ENCODE measurements at regions not wholly inside any gene's neighbourhood (a gene's known extent, or its start where the extent isn't known, plus 50 kb on each side); places are given as distances from the start of the nearest gene placed in this dataset.

DNA sequence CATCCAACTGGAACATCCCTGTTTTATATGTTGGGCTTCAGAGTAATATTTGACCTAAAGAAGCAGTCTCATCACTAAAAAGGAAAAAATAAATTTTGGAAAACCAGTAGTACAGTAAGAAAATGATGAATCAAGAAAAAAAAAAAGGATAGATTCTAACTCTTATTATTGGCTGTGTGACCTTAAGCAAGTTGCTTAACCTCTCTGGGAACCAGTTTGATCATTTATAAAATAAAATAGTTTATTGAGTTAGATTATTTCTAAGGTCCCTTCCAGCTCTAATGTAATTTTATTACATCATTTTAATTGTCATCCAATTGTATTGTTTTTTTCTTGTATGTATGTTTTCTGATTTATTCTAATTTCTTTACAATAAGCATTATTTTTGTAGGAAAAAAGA, 127.0 kb downstream of the PRELID2 start:
- DNase-seq (ENCODE audit: low spot score): no peak

DNA sequence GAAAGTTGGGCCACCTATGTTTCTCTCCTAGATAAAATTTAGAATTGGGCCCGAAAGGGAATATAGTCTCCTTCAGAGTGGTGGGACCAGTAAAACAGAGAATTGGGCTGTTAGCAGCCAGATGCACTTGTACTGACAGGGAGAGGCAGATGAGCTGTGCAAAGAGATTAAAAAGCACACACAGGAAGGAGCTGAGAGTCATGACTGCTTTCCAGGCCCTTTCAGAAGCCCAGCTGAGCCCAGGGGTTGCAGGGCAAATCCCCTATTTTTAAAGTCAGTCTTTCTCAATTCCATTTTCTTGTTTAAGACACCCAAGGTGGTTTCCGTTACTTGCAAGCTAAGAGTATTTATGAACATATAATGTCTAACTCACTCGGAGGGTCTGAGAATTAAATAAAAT, 130.4 kb downstream of the PRELID2 start:
- no peak for DNase-seq (ENCODE audit: low spot score)

DNA sequence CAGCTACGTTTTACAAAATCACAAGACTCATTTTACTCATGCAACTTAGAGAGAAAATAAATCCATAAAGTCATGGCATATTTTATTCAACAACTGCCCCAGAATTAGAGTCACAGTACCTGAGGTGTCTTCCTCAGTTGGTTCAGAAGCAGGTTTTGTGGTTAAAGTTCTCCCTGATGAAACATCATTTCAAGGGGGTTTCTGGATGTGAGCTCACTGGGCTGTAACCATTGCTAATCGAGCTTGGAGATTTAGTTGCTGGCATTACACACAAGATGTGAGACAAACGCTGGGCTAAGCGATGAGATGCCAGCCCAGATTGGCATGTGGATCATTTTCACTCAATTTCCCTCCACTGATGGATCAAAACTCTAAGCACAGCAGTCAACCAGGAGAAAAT, 131.3 kb downstream of the PRELID2 start:
- no peak for DNase-seq (ENCODE audit: low spot score)

DNA sequence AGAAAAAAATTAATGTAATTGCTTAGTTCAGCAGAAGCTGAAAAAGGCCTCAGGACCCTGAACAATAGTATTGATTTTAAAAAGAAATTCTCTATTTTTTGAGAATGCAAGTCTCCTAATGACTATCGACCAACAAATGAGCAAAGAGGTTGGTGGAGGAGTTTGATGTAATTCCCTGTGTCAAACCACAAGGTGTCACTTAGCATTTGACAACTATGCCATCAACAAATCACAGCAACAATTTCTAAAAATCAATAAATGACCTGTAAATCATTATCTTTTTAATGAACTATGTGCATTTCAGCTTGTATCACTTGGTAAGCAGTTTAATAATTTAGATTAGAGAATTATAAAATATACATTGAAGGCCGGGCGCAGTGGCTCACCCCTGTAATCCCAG, 133.7 kb downstream of the PRELID2 start:
- no peak for DNase-seq (ENCODE audit: low spot score)

DNA sequence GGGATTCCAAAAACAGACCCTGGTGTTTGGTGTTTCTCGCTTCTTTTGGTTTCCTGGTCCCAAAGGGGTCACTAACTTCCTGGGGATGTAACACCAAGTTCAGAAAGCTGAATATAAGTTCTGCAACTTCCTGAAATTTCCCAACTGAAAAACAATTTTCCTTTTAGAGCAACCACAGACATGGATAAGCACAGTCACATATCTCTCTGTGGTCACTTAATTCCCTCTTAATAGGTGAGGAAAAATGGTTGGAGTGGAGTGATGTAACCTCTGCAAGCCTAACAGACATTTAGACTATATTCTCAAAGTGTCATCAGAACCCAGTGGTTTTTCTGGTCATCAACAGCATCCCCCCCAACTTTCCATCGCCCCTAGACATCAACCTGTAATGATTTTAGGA, 135.3 kb downstream of the PRELID2 start:
- no peak for DNase-seq (ENCODE audit: low spot score)

DNA sequence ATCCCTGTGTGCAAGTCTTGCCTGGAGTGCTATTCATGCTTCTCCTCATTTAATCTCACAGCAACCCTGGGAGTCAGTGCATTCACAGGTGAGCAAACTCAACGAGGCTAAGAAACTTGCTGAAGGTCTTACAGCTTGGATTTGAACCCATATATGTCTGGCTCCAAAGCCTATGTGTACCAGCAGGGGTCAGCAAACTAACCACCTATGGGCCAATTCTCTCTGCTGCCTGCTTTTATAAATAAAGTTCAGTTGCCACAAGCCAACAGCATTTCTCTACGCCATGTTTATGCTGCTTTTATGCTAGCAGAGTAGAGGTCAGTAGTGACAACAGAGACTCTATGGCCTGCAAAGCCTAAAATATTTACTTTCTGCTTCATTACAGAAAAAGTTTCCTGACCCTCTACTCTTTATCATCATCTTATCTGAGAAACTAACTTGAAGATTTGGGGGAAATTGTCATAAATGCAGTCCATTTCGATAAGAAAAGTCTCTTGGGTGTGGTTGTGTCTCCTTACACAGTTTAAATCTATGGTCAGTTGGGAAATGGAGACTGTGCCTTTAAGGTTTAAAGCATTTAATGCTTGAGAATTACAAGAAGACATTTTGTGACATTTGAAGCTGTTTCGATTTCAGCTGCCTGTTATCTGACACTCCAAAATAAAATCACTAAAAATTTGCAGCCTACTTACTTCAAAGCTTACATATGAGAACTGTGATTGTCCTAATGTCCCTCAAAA, 137.7 kb downstream of the PRELID2 start:
- DNase-seq (ENCODE audit: low spot score): no peak

DNA sequence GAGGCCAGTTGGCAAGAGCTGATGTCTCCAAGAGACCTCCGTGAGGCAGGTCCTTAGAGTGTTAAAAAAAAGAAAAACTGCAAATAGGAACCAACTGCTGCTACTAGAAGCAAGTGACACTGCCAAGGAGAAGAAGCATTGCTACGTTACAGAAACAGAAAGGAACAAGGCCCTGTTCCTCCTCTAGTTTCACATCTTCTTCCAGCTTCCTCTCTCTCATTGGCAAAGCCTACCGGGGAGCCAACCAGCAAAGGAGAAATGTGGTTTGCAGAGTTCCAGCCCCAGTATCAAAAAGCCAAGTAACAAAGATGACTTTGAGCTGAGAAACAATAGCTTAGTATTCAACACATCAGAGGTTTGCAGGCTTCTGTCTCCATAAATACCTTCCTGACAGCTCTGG, 145.9 kb downstream of the PRELID2 start:
- DNase-seq (ENCODE audit: low spot score): no peak

DNA sequence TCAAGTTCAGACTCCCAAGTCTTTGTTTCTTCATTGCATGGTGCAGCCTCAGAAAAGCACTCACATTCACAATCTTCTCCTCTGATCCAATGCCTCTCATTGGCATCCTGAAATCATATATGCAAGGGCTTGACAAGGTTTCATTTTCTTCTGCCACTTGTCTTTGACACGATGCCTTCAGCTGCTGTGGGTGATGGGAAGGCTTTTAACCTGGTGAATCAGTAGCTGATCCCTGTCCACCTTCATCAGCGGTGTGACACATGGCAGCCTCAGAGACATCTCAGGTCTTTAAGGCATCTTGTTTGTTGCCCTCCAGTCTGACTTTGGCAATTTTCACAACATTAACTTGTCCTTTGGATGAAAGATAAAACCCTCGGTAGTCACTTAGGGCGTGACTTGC, 147.2 kb downstream of the PRELID2 start:
- DNase-seq (ENCODE audit: low spot score): no peak

DNA sequence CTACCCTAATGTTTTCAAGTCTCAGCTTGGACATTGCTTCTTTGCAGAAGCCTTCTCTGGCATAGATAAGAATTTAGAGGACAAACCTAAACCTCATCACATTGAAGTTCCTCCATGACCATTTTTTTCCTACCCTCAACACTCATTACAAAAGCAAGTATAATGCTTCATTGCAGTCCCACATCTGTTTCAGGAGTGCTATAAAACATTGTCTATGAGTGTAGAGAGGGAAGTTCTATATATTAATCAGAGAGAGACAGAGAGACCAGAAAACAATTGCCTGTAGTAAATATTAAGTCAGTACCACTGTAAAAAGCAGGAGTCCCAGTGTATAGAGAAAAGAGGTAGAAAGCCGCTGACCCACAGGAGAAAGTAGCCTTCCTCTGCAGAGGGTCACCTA, 149.7 kb downstream of the PRELID2 start:
- DNase-seq (ENCODE audit: low spot score): no peak

DNA sequence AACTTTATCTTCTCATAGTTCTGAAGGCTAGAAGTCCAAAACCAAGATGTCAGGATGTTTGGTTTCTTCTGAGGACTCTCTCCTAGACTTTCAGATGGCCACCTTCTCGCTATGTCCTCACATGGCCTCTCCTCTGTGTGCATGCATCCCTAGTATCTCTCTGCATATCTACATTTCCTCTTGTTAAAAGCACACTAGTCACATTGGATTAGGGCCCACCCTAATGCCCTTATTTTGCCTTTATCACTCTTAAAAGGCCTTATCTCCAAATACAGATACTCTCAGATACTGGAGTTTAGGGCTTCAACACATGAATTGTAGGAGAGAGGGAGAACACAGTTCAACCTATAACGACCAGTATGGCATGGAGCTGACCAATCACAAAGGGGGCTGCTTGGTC, 151.7 kb downstream of the PRELID2 start:
- DNase-seq (ENCODE audit: low spot score): no peak

DNA sequence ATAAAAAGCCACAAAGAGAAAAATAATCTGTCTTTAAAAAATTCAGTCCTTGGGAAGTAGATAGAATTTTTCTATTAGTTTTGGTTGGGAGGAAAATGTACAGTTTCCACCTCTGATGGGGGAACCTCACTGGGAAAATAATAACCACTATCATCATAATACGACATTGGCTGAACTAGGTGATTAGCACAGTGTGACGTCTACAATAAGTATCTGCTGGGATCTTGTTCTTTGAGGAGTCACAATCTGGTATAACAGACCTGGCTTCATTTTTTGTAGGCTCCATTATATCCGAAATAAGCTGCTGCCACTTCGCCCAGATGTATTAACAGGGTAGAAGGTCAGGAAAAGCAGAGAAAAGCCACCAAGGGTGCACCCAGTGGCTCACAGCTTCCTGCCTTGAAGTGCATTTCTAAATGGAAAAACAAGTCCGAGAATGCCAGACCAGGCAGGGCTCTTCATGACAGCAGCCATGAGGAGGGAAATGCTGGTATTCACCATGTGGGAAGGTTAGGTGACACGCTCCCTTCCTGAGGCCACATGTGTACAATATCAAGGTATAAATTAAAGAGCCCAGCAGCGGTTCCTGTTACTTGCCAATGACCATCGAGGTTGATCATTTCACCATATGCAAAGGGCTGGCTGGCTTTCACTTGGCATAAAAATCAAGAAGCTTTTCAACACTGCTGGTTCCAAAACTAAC, 152.8 kb downstream of the PRELID2 start:
- DNase-seq (ENCODE audit: low spot score): no peak

DNA sequence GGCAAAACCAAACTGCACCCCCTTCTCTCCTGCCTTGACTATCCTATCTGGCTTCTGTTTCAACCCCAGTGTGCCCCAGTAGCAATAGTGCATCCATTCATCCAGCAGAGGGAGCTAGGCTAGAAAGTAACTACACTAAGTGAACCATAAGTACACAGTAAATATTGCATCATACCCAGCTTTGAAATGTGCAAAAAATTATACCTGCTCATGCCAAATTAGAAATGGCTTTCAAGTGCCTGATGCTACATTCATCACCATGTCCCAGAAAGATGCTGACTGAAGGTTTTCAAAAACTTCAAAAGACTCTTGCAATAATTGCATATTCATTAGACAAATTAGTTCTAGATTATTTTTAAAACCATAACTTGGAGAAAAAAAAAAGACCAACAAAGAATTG, 153.5 kb downstream of the PRELID2 start:
- no peak for DNase-seq (ENCODE audit: low spot score)

DNA sequence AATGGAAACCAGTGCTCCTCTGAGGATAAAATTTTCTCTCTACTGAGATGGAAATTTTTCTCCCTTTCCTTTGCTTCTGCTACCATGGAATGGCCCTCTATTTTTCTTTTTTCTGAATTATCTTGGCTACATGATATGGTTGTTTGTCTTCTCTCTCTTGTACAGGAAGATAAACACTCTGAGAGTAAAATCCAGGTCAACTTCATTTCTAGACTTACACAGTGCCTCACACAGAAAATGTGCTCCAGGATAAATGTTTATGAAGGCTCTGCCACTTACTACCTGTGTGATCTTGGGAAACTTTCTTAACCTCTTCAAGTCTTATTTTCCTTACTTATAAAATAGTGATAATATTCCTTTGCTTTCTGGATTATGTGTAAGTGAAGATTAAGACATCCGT, 153.9 kb downstream of the PRELID2 start:
- no peak for DNase-seq (ENCODE audit: low spot score)

DNA sequence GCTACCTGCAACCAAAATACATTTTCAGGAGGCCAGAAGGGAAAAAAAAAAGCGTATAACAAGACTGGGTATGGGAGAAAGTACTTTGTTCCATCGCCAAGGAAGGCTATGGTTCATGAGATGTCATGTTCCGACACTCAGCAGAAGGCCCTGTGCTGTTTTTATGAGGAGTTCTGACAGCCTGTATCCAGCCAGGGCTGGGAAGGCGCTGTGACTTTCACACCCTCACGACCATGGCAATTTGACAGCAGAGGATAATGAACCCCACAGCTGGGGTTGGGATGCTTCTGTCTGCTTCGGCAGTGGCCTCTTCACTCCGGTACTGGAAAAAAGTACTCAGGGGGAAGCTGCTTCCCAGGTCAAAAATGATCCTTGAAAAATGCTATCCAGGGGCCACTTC, 154.4 kb downstream of the PRELID2 start:
- no peak for DNase-seq (ENCODE audit: low spot score)

DNA sequence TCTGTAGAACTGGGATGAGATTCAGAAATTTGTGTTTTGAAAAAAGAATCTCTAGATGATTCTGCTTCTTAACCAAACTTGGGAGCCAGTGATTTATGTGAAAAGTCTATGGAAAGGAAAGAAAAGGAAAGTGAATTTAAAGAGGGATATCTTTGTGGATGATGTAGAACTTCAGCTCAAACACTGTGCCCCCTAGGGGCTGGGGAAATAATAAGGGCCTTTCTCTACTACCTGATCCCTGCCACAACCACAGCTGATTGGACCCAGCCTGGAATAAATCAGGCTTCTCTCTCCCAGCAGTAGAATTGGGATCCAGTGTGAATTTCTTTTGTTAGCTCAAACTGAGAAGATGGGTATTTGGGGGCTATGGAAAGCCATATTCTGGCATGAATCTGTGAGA, 155.0 kb downstream of the PRELID2 start:
- no peak for DNase-seq (ENCODE audit: low spot score)

DNA sequence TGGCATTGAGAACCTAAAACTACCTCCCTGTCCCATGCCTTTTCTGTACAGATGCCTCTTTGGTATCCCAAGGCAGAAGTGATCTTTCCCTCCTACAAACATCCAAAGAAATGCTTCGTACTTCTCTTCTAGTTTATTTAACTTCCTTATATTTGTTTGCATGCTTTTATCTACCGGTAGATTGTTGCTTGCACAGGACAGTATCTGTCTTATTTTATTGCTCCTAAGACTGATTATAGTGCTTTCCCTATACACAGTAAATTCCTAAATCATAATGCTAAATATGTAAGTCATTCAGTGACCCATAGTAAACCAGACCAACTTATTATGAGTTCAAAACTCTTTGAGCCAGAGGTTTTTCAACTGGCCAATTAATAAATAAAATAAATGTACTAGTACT, 156.9 kb downstream of the PRELID2 start:
- no peak for DNase-seq (ENCODE audit: low spot score)

DNA sequence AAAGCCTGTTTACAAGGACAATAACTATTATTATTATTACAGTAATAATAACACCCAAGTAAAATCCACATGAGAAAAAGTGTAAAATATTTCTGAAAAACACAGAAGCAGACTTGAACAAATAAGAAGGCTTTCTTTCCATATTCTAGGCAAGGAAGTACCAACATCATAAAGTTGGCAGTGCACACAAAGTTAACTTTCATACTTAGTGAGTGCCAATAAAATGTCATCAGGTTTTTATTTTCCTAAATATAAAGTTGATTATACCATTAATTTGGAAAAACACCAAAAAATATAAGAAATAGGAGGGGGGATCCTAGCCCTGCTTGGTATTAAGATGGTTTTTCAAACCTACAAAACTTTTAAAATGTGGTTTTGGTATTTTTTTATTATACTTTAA, 161.4 kb downstream of the PRELID2 start:
- no peak for DNase-seq (ENCODE audit: low spot score)

DNA sequence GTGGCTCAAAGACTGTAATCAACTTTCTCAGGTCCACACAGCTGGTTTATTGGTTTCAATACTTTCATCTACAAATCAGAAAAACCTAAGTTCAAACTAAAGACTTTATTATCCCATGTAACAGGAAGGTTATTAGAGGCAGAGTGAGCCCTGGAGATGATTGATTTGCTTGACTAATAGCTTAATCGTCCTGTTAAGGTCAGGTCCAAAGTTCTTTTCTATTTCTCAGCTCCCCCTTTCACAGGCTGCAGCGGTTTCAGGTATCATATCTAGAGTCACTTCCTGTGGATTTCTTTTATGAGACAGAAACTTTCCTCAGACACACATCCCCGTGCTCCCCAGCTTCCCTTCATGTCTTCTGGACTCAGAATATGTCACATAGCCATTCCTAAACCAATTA, 166.4 kb downstream of the PRELID2 start:
- DNase-seq (ENCODE audit: low spot score): no peak

DNA sequence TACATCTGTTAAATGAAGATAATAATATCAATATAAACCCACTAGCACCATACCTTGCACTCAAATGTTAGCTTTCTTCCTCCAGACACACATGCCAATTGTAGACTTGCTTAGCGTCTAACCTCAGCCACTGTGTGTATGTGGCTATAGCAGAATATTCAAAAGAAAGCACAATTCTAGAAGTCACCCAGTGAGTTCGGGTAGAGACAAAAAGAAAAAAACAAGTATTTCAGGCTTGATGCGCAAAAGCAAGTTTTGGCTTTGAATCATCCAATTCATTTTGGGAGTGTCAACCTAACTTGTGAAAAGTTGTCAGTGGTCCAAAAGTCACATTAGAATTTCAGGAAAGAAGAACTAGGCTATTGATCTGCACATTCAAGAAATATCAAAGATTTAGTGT, 167.4 kb downstream of the PRELID2 start:
- DNase-seq (ENCODE audit: low spot score): no peak

DNA sequence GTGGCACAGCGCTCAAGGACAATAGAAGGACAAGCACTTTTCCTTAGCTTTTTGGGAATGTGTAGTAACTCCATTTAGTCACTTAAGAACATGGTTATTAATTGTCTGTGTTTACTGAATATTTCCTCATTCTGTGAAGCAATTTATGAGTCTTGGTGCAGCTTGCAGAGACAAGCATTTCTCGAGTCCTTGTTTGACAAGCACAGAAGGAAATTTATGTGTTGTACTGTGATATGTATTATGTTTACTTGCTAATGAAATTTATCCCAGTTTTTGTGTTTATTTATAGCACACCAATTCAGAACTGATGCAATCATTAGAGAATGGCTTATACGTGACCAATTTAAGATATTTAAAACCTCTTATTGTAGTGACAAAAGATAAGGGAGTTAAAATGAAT, 168.6 kb downstream of the PRELID2 start:
- DNase-seq (ENCODE audit: low spot score): no peak

DNA sequence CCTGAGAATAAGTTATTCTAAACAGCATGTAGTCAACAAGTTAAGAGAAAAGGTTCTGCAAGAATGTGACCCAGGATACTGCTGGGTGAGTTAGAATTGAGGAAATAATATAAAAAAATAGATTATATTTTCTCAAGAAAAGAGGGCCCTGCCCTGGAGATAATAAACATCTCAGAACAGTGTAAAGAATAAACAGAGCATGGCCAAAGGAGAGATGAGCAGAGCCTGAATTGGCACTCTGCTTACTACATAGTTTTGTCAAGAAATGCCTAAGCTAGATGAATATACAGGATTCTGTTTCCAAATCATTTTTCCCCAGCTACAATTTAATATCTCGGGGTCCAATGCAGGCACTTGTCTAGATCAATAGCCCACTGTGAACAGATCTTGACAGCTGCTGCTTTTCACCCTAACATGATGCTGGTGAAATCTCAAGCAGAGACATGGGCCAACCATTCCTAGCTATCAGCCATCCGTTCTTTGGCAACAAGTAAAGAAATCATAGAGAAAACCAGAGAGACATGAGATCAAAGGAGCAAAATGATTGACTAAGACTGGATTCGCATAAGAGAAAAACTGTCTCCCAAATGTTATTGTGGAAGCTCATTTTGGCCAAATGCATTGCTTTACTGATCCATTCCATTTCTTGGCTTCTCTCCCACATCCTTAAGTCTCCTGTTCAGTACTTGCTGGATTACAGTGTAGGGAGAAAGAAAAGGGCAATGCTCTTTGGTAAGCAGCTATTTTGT, 173.2 kb downstream of the PRELID2 start:
- DNase-seq (ENCODE audit: low spot score): no peak

DNA sequence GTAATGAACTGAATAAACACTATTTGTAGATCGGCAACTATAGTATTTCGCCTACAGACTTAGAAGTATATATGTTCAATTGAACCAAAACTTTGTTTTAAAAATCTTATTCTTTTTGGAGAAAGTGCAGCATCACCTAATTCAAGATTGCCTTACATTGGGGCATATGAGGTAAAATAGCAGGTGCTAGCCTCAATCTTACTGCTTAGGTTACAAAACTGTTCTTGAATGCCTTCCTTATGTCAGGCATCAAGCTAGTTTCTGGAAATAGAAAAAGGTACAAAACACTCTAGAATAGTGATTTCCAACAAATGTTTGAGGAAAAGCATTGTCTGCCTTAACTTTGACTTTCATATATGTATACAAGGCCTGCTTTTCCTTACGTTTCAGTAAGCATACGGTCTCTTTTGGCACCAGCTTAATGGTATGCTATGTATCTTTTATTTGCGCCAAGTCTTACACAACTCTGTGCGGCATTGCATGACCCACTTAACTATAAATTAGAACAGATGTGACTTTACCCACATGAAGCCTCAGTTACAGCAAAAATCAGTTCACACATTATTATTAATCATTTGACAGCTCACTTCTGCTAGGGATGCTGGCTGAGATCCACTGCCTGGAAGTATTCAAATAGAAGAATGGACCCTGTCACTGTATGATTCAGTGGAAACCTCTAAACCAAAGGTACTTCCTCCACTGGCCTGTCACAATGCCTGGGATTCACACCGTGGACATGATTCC, 174.1 kb downstream of the PRELID2 start:
- no peak for DNase-seq (ENCODE audit: low spot score)

DNA sequence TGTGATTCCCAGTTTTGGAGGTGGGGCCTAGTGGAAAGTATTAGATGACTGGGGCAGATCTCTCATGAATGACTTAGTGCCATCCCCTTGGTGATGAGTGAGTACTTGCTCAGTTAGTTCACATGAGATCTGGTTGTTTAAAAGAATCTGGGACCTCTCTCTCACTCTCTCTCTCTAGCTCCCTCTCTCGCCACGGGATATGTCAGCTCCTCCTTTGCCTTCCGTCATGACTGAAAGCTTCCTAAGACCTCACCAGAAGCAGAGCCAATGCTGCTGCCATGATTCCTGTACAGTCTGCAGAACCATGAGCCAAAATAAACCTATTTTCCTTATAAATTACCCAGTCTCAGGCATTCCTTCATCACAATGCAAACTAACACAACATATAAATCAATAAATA, 176.7 kb downstream of the PRELID2 start:
- DNase-seq (ENCODE audit: low spot score): no peak
